Astrocyte (in vitro differentiated cells and primary cell): ENCODE measurements at regions not wholly inside any gene's neighbourhood (a gene's known extent, or its start where the extent isn't known, plus 50 kb on each side); places are given as distances from the start of the nearest gene placed in this dataset.

Source experiments
- EZH2 ChIP-seq: IDR thresholded peaks from 2 replicates; pipeline ENCODE4 v1.6.1; 2012; ENCODE audit warnings: mild to moderate bottlenecking, low read length, inconsistent platforms; ENCODE audit not compliant: insufficient read depth
- TF ChIP-seq, protein P1 (sequence below): IDR thresholded peaks from 2 replicates; pipeline ENCODE4 v1.5.1; 2011; ENCODE audit warnings: low read depth, mild to moderate bottlenecking, inconsistent platforms, low read length, moderate library complexity; ENCODE audit not compliant: insufficient read depth

DNA sequence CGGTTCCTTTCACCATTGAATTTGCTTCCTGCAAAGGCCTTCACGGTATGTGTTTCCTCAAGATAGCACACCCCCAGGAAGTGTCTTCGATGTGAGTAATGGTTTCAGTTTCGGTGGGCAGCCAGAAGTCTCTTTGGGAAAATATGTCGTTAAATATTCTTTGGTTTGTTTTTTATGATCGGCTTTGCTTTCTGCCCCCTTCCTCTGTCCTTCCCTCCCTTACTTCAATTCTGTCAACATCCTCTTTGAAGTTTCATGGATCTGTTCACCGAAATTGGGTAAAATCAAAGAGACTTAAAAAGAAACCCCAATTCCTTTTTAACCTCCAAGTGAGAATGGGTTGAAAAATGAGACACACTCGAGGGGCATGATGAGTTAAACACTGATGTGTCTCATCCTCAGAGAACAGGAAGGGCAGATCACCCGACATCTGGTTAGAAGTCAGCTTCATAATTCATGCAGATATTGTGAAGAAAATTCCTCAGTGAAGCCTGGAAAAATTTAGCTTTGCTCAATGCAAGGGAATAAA lies 170.8 kb upstream of the HABP2 start:
- TF ChIP-seq, protein P1, sequence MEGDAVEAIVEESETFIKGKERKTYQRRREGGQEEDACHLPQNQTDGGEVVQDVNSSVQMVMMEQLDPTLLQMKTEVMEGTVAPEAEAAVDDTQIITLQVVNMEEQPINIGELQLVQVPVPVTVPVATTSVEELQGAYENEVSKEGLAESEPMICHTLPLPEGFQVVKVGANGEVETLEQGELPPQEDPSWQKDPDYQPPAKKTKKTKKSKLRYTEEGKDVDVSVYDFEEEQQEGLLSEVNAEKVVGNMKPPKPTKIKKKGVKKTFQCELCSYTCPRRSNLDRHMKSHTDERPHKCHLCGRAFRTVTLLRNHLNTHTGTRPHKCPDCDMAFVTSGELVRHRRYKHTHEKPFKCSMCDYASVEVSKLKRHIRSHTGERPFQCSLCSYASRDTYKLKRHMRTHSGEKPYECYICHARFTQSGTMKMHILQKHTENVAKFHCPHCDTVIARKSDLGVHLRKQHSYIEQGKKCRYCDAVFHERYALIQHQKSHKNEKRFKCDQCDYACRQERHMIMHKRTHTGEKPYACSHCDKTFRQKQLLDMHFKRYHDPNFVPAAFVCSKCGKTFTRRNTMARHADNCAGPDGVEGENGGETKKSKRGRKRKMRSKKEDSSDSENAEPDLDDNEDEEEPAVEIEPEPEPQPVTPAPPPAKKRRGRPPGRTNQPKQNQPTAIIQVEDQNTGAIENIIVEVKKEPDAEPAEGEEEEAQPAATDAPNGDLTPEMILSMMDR: no peak
- TF ChIP-seq EZH2: no peak
